Activated naive CD4-positive, alpha-beta T cell treated with anti-CD3 and anti-CD28 coated beads, Interleukin-2, amount 50 U/mL, for 24 hours (primary cell): ENCODE measurements at regions not wholly inside any gene's neighbourhood (a gene's known extent, or its start where the extent isn't known, plus 50 kb on each side); places are given as distances from the start of the nearest gene placed in this dataset.
"Not testable (repeated sequence)": the region's sequence is repeated elsewhere in the genome, so short reads cannot be mapped to it uniquely, and the experiment has no call there.

ENCODE experiments used
- H3K27ac Mint-ChIP-seq: one replicate; pipeline ENCODE4 v1.8.0; 2021; ENCODE audit warnings: mild to moderate bottlenecking, mixed read lengths
- H3K27me3 Mint-ChIP-seq: one replicate; pipeline ENCODE4 v1.8.0; 2021; ENCODE audit warnings: mixed read lengths
- H3K36me3 Mint-ChIP-seq: one replicate; pipeline ENCODE4 v1.8.0; 2021; ENCODE audit warnings: mixed read lengths
- H3K4me1 Mint-ChIP-seq: one replicate; pipeline ENCODE4 v1.8.0; 2021; ENCODE audit warnings: mixed read lengths
- H3K4me3 Mint-ChIP-seq: one replicate; pipeline ENCODE4 v1.8.0; 2021; ENCODE audit warnings: mild to moderate bottlenecking, mixed read lengths
- H3K9me3 Mint-ChIP-seq: one replicate; pipeline ENCODE4 v1.8.0; 2021; ENCODE audit warnings: mixed read lengths

DNA sequence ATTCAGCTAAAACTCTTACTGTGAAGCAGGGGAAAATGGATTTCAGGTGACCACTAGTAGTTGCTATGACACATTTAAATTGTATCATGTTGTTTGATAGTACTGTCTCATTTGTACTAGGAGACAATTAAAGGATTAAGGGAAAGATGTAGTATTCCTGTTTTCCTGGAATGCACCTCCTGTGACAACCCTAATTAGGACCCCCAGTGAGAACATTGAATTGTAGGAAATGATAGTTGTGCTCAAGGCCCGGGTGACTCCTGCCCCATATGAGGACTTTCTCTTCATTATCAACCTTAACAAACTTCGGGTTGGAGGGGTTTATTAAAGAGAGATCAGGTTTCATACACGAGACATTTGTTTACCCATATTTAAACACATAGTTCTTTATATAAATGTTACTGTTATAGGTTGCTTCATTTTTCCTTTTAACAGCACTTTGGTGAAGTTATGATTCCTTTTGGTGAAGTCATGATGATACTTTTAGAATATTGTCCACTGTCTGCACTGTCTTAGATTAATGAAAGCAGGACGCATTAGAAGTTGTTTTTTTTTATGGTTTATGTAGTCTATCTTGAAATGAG, 392.6 kb upstream of the NAALADL2 start:
- Mint-ChIP-seq H3K27me3 (no peaks in the 10 kb centered on the region), H3K9me3 (peaks cover 7% of the 10 kb centered on the region), H3K4me3 (no peak overlapping the region), H3K27ac (no peak overlapping the region), H3K36me3 (no peaks in the 10 kb centered on the region), H3K4me1 (no peaks in the 10 kb centered on the region)

- Mint-ChIP-seq H3K4me3 (no peak overlapping the region), H3K36me3 (no peaks in the 10 kb centered on the region), H3K4me1 (no peaks in the 10 kb centered on the region), H3K27me3 (no peaks in the 10 kb centered on the region), H3K9me3 (no peaks in the 10 kb centered on the region), H3K27ac (no peak overlapping the region)
Observed at GRCh38 chr3:174477491-174477890, 381.6 kb upstream of the NAALADL2 start.

DNA sequence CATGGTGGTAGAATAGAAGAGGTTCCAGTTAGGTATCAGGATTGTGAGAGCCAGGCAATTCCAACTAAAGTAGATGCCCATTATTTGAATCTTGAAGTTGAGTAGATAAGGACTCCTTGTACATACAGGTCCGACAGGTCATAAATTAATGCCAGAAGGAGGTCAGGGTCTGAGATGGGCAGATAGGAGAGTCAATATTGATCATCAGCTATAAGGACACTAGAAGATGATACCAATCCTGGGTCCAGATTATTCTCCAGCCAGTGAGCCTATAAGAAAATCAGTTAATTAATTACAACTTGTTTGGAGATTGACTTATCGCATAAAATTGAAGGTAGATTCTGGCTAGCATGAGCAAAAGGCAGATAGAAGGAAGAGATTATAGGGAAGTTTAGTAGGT, 378.4 kb upstream of the NAALADL2 start:
- H3K36me3 Mint-ChIP-seq = no peaks in the 10 kb centered on the region
- H3K27ac Mint-ChIP-seq = no peak overlapping the region
- H3K9me3 Mint-ChIP-seq = no peaks in the 10 kb centered on the region
- H3K4me1 Mint-ChIP-seq = no peaks in the 10 kb centered on the region
- H3K27me3 Mint-ChIP-seq = no peaks in the 10 kb centered on the region
- no peak overlapping the region for H3K4me3 Mint-ChIP-seq

- peaks cover 5% of the 10 kb centered on the region for H3K9me3 Mint-ChIP-seq
- H3K36me3 Mint-ChIP-seq = no peaks in the 10 kb centered on the region
- H3K4me3 Mint-ChIP-seq = no peak overlapping the region
- H3K4me1 Mint-ChIP-seq = no peaks in the 10 kb centered on the region
- no peaks in the 10 kb centered on the region for H3K27me3 Mint-ChIP-seq
- no peak overlapping the region for H3K27ac Mint-ChIP-seq
Observed at GRCh38 chr3:174482541-174482940, 376.6 kb upstream of the NAALADL2 start.

DNA sequence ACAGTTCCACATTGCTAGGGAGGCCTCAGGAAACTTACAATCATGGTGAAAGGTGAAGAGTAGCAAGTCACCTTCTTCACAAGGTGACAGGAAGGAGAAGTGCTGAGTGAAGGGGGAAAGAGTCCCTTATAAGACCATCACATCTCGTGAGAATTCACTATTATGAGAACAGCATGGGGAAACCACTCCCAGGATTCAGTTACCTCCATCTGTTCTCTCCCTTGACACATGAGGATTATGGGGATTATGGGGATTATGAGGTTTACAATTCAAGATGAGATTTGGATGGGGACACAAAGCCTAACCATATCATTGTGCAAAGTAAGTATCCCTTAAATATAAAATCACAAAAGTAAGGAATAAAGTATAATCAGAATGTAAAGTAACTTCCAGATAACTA, 375.9 kb upstream of the NAALADL2 start:
- Mint-ChIP-seq H3K4me1 (no peaks in the 10 kb centered on the region), H3K27me3 (no peaks in the 10 kb centered on the region), H3K27ac (no peak overlapping the region), H3K4me3 (no peak overlapping the region), H3K9me3 (peaks cover 6% of the 10 kb centered on the region), H3K36me3 (no peaks in the 10 kb centered on the region)

- not testable (repeated sequence) for H3K9me3 Mint-ChIP-seq, H3K4me1 Mint-ChIP-seq, H3K36me3 Mint-ChIP-seq, H3K27me3 Mint-ChIP-seq, H3K27ac Mint-ChIP-seq, H3K4me3 Mint-ChIP-seq
Observed at GRCh38 chr3:174483856-174484255, 375.3 kb upstream of the NAALADL2 start.

GRCh38 chr3:174488527-174488926, 370.6 kb upstream of the NAALADL2 start:
- Mint-ChIP-seq H3K4me3 (no peak overlapping the region), H3K27me3 (no peaks in the 10 kb centered on the region), H3K27ac (no peak overlapping the region), H3K4me1 (no peaks in the 10 kb centered on the region), H3K36me3 (no peaks in the 10 kb centered on the region), H3K9me3 (peaks cover 12% of the 10 kb centered on the region)

GRCh38 chr3:174495311-174495710, 363.8 kb upstream of the NAALADL2 start:
- Mint-ChIP-seq H3K36me3 (no peaks in the 10 kb centered on the region), H3K4me1 (no peaks in the 10 kb centered on the region), H3K27me3 (no peaks in the 10 kb centered on the region), H3K9me3 (peaks cover 1% of the 10 kb centered on the region), H3K27ac (no peak overlapping the region), H3K4me3 (no peak overlapping the region)

- Mint-ChIP-seq H3K36me3 (no peaks in the 10 kb centered on the region), H3K27ac (no peak overlapping the region), H3K4me3 (no peak overlapping the region), H3K9me3 (no peaks in the 10 kb centered on the region), H3K27me3 (no peaks in the 10 kb centered on the region), H3K4me1 (no peaks in the 10 kb centered on the region)
Observed at GRCh38 chr3:174495928-174496327, 363.2 kb upstream of the NAALADL2 start.

DNA sequence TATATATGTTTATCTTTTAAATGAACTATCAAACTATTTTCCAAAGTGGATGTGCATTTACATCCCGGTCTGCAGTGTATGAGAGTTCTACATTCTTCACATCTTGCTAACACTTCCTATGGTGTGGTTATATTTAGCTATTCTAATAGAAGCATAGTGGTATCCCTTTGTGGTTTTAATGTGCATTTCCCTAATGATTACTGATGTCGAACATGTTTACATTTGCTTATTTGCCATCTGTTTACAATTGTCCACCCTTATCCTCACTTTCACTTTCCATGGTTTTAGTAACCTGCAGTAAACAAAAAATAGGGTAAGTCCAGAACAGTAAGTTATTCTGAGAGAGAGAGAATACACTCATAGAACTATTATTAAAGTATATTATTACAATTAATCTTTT, 360.5 kb upstream of the NAALADL2 start:
- no peaks in the 10 kb centered on the region for H3K36me3 Mint-ChIP-seq
- H3K4me3 Mint-ChIP-seq = no peak overlapping the region
- no peaks in the 10 kb centered on the region for H3K4me1 Mint-ChIP-seq
- H3K27me3 Mint-ChIP-seq = no peaks in the 10 kb centered on the region
- H3K9me3 Mint-ChIP-seq = no peaks in the 10 kb centered on the region
- no peak overlapping the region for H3K27ac Mint-ChIP-seq

GRCh38 chr3:174505266-174505665, 353.9 kb upstream of the NAALADL2 start:
- H3K27me3 Mint-ChIP-seq = no peaks in the 10 kb centered on the region
- no peak overlapping the region for H3K4me3 Mint-ChIP-seq
- H3K9me3 Mint-ChIP-seq = no peaks in the 10 kb centered on the region
- no peaks in the 10 kb centered on the region for H3K4me1 Mint-ChIP-seq
- no peaks in the 10 kb centered on the region for H3K36me3 Mint-ChIP-seq
- H3K27ac Mint-ChIP-seq = no peak overlapping the region

GRCh38 chr3:174524203-174524602, 334.9 kb upstream of the NAALADL2 start:
- no peaks in the 10 kb centered on the region for H3K27me3 Mint-ChIP-seq
- no peaks in the 10 kb centered on the region for H3K4me1 Mint-ChIP-seq
- no peaks in the 10 kb centered on the region for H3K9me3 Mint-ChIP-seq
- no peak overlapping the region for H3K4me3 Mint-ChIP-seq
- no peaks in the 10 kb centered on the region for H3K36me3 Mint-ChIP-seq
- no peak overlapping the region for H3K27ac Mint-ChIP-seq

DNA sequence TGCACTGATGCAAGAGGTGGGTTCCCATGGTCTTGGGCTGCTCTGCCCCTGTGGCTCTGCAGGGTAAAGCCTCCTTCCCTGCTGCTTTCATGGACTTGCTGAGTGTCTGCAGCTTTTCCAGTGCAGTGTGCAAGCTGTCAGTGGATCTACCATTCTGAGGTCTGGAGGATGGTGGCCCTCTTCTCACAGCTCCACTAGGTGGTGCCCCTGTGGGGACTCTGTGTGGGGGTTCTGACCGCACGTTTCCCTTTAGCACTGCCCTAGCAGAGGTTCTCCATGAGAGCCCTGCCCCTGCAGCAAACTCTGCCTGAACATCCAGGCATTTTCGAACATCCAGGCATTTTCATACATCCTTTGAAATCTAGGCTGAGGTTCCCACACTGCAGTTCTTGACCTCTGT, 329.8 kb upstream of the NAALADL2 start:
- Mint-ChIP-seq H3K4me1 (no peaks in the 10 kb centered on the region), H3K4me3 (no peak overlapping the region)

GRCh38 chr3:174531262-174531982, 327.7 kb upstream of the NAALADL2 start:
- Mint-ChIP-seq H3K9me3 (peaks cover 10% of the 10 kb centered on the region), H3K27ac (no peak overlapping the region), H3K4me3 (no peak overlapping the region), H3K4me1 (no peaks in the 10 kb centered on the region), H3K36me3 (no peaks in the 10 kb centered on the region), H3K27me3 (no peaks in the 10 kb centered on the region)

More for the DNA sequence above, 329.8 kb upstream of the NAALADL2 start:
- H3K27ac Mint-ChIP-seq = no peak overlapping the region
- no peaks in the 10 kb centered on the region for H3K27me3 Mint-ChIP-seq
- H3K36me3 Mint-ChIP-seq = no peaks in the 10 kb centered on the region
- H3K9me3 Mint-ChIP-seq = peaks cover 10% of the 10 kb centered on the region

GRCh38 chr3:174532216-174532615, 326.9 kb upstream of the NAALADL2 start:
- no peak overlapping the region for H3K27ac Mint-ChIP-seq
- peaks cover 10% of the 10 kb centered on the region for H3K9me3 Mint-ChIP-seq
- no peaks in the 10 kb centered on the region for H3K4me1 Mint-ChIP-seq
- no peaks in the 10 kb centered on the region for H3K36me3 Mint-ChIP-seq
- no peak overlapping the region for H3K4me3 Mint-ChIP-seq
- H3K27me3 Mint-ChIP-seq = no peaks in the 10 kb centered on the region

DNA sequence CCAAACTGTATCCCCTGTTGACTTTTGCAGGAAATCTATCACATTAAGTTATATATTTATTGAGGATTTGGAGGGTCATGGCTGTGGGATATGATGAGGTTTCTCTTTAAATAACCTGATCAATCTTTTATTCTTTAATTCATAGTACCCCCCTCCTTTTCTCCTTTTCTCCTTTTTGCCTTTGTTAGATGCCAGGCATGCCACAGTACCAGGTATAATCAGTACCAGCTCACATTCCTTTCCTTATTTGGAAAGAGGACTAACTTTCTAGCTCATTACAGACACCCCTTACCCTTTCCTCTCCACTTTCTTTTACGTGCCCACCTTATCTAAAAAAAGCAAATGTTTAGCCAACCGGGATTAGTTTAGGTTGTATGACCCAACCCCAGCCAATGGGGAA, 326.4 kb upstream of the NAALADL2 start:
- no peaks in the 10 kb centered on the region for H3K36me3 Mint-ChIP-seq
- H3K4me1 Mint-ChIP-seq = no peaks in the 10 kb centered on the region
- H3K4me3 Mint-ChIP-seq = no peak overlapping the region
- H3K27me3 Mint-ChIP-seq = no peaks in the 10 kb centered on the region
- no peak overlapping the region for H3K27ac Mint-ChIP-seq
- peaks cover 10% of the 10 kb centered on the region for H3K9me3 Mint-ChIP-seq

- Mint-ChIP-seq H3K27ac (no peak overlapping the region), H3K27me3 (no peaks in the 10 kb centered on the region), H3K4me1 (no peaks in the 10 kb centered on the region), H3K36me3 (no peaks in the 10 kb centered on the region), H3K9me3 (peaks cover 10% of the 10 kb centered on the region), H3K4me3 (no peak overlapping the region)
Observed at GRCh38 chr3:174533286-174533685, 325.8 kb upstream of the NAALADL2 start.
